ENCODE measurements at regions not wholly inside any gene's neighbourhood (a gene's known extent, or its start where the extent isn't known, plus 50 kb on each side); places are given as distances from the start of the nearest gene placed in this dataset.

GRCh38 chrX:108833993-108834392 is 97.6 kb upstream of the IRS4 start:
- no peak for DNase-seq (ENCODE audit: low spot score)

DNA sequence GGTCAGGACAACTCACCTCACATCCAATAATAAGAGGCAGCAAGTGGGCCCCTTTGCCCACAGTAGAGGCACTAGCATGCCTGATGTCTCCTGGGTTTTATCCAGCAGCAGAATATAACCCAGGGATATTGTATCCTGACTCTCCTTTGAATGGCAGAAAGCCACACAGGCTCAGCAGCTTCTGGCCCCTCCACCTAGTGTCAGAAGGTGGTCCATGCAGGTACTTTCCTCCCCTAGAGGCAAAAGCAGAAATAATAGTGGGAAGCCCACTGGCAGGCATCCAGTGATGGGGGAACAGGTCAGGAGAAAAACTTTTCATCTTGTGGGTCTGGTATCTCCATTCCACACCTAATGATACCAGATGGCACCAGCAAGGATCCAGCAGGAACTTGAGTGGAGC is 75.5 kb upstream of the IRS4 start:
- no peak for DNase-seq (ENCODE audit: low spot score)

DNA sequence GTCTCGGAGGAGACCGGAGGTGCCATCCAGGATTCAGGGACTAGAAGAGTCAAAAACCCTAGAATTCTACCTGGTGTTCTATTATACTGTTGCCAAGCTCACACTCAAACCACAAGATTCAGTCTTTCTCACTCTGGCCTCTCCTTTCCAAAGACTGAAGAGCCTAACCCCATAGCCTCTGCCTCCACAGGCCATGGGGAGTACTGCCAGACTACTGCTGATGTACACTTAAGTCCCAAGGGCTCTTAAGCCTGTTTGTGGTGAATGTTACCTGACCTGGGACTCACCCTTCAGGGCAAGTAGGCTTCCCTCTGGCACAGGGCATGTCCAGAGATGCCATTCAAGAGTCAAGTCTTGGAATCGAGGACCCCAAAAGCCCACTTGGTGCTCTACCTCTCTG is 58.9 kb upstream of the IRS4 start:
- DNase-seq (ENCODE audit: low spot score): no peak
